WTC11 (cell line): ENCODE measurements at regions not wholly inside any gene's neighbourhood (a gene's known extent, or its start where the extent isn't known, plus 50 kb on each side); places are given as distances from the start of the nearest gene placed in this dataset.

Source experiments
- ATAC-seq: fragments of 200-7000 bp; cut with Tn5 transposase; 2 replicates; pipeline ENCODE4 v1.10.0; 2021; ENCODE audit warnings: mild to moderate bottlenecking, moderate library complexity
- CTCF ChIA-PET: fragments of 300-600 bp; sonication (Branson Sonifier 250); formaldehyde crosslinking; loops from one replicate; lab custom pipeline; 2021; ENCODE audit warnings: antibody characterized with exemption; lab: Charles Lee
- POLR2A ChIA-PET: fragments of 350-600 bp; sonication (Branson Sonifier 250); formaldehyde crosslinking; loops from one replicate; lab custom pipeline; 2021; ENCODE audit warnings: antibody characterized with exemption; lab: Charles Lee
- DNase-seq: peaks from one replicate; pipeline ENCODE4 v3.0.0; 2021; ENCODE audit warnings: low spot score
- H3K27ac Mint-ChIP-seq: 2 replicates; pipeline ENCODE4 v1.8.0; 2021; ENCODE audit warnings: mixed read lengths
- H3K27me3 Mint-ChIP-seq: 2 replicates; pipeline ENCODE4 v1.8.0; 2021; ENCODE audit warnings: low read depth, mild to moderate bottlenecking, moderate library complexity, mixed read lengths
- H3K36me3 Mint-ChIP-seq: 2 replicates; pipeline ENCODE4 v1.8.0; 2021; ENCODE audit warnings: mixed read lengths
- H3K4me1 Mint-ChIP-seq: 2 replicates; pipeline ENCODE4 v1.8.0; 2022; ENCODE audit warnings: mixed read lengths
- H3K4me3 Mint-ChIP-seq: 2 replicates; pipeline ENCODE4 v1.8.0; 2021; ENCODE audit warnings: mild to moderate bottlenecking, moderate library complexity, mixed read lengths
- H3K9me3 Mint-ChIP-seq: 2 replicates; pipeline ENCODE4 v1.8.0; 2021; ENCODE audit warnings: mixed read lengths
- ATF3 ChIP-seq: sonication (generic); formaldehyde crosslinking; conservative IDR thresholded peaks from 2 replicates; pipeline ENCODE4 v1.8.1; 2022; ENCODE audit warnings: mild to moderate bottlenecking, missing genetic modification reagents
- CREB1 ChIP-seq: sonication (generic); formaldehyde crosslinking; IDR thresholded peaks from 2 replicates; pipeline ENCODE4 v1.8.0; 2023; ENCODE audit warnings: mild to moderate bottlenecking, missing genetic modification reagents
- CREM ChIP-seq: sonication (generic); formaldehyde crosslinking; IDR thresholded peaks from 2 replicates; pipeline ENCODE4 v1.8.1; 2022; ENCODE audit warnings: mild to moderate bottlenecking, missing genetic modification reagents, moderate library complexity
- FOXJ3 ChIP-seq: sonication (generic); formaldehyde crosslinking; IDR thresholded peaks from 2 replicates; pipeline ENCODE4 v1.9.0; 2021; ENCODE audit warnings: missing genetic modification reagents, mild to moderate bottlenecking, borderline replicate concordance
- HMGA2 ChIP-seq: fragments of 250-450 bp; sonication (Bioruptor Pico); IDR thresholded peaks from 2 replicates; pipeline ENCODE4 v1.4.0; 2021; ENCODE audit warnings: mild to moderate bottlenecking, moderate library complexity
- JAZF1 ChIP-seq: fragments of 250-450 bp; sonication (Bioruptor Pico); IDR thresholded peaks from 2 replicates; pipeline ENCODE4 v1.9.0; 2021; ENCODE audit warnings: moderate library complexity, mild to moderate bottlenecking, inconsistent platforms
- KAT7 ChIP-seq: sonication (generic); formaldehyde crosslinking; IDR thresholded peaks from 2 replicates; pipeline ENCODE4 v1.8.1; 2023; ENCODE audit warnings: missing genetic modification reagents, mild to moderate bottlenecking, borderline replicate concordance
- NFYB ChIP-seq: sonication (generic); formaldehyde crosslinking; conservative IDR thresholded peaks from 2 replicates; pipeline ENCODE4 v1.8.0; 2022; ENCODE audit warnings: low read depth, missing genetic modification reagents
- SP1 ChIP-seq: sonication (generic); formaldehyde crosslinking; conservative IDR thresholded peaks from 2 replicates; pipeline ENCODE4 v1.8.1; 2022; ENCODE audit warnings: missing genetic modification reagents
- STAT6 ChIP-seq: sonication (generic); formaldehyde crosslinking; conservative IDR thresholded peaks from 2 replicates; pipeline ENCODE4 v1.8.1; 2023; ENCODE audit warnings: mild to moderate bottlenecking, low read depth, missing genetic modification reagents, moderate library complexity
- TCF7 ChIP-seq: sonication (generic); formaldehyde crosslinking; IDR thresholded peaks from 2 replicates; pipeline ENCODE4 v1.8.0; 2022; ENCODE audit warnings: mild to moderate bottlenecking, low read depth, missing genetic modification reagents, moderate library complexity
- TEAD1 ChIP-seq: sonication (generic); formaldehyde crosslinking; IDR thresholded peaks from 2 replicates; pipeline ENCODE4 v1.8.0; 2022; ENCODE audit warnings: mild to moderate bottlenecking, missing genetic modification reagents
- USF2 ChIP-seq: sonication (generic); formaldehyde crosslinking; IDR thresholded peaks from 2 replicates; pipeline ENCODE4 v1.8.1; 2023; ENCODE audit warnings: mild to moderate bottlenecking, missing genetic modification reagents, moderate library complexity
- ZNF232 ChIP-seq: sonication (generic); formaldehyde crosslinking; IDR thresholded peaks from 2 replicates; pipeline ENCODE4 v1.8.0; 2022; ENCODE audit warnings: mild to moderate bottlenecking, missing genetic modification reagents
- ZNF317 ChIP-seq: sonication (generic); formaldehyde crosslinking; IDR thresholded peaks from 2 replicates; pipeline ENCODE4 v1.8.1; 2023; ENCODE audit warnings: low read depth, mild to moderate bottlenecking, moderate library complexity, missing genetic modification reagents, borderline replicate concordance
- ZNF416 ChIP-seq: fragments of 250-450 bp; sonication (Bioruptor Pico); IDR thresholded peaks from 2 replicates; pipeline ENCODE4 v1.9.0; 2021; ENCODE audit warnings: mild to moderate bottlenecking, inconsistent platforms
- TF ChIP-seq, protein P1 (sequence below): fragments of 250-450 bp; sonication (Bioruptor Pico); conservative IDR thresholded peaks from 2 replicates; pipeline ENCODE4 v1.9.0; 2021; ENCODE audit warnings: mild to moderate bottlenecking
- TF ChIP-seq, protein P2 (sequence below): sonication (generic); formaldehyde crosslinking; IDR thresholded peaks from 2 replicates; pipeline ENCODE4 v1.8.1; 2023; ENCODE audit warnings: mild to moderate bottlenecking, missing genetic modification reagents

- CTCF ChIA-PET = no interaction called here
- no peak overlapping the region for H3K4me3 Mint-ChIP-seq
- POLR2A ChIA-PET = no interaction called here
- no peak for TF ChIP-seq ZNF416 (CRISPR knock-in tag)
- TF ChIP-seq, all 79 proteins: peak for 0
- no peaks in the 10 kb centered on the region; the same call in 1 of the 2 replicates for H3K27me3 Mint-ChIP-seq
- no peaks in the 10 kb centered on the region for H3K9me3 Mint-ChIP-seq
- peaks cover 30% of the 10 kb centered on the region for H3K4me1 Mint-ChIP-seq
- no peak for DNase-seq
- H3K36me3 Mint-ChIP-seq = no peaks in the 10 kb centered on the region
- no peak for ATAC-seq
- H3K27ac Mint-ChIP-seq = no peak overlapping the region
Observed at GRCh38 chr11:130603335-130603906, 155.0 kb downstream of the ADAMTS15 start.

- no peak overlapping the region for H3K27ac Mint-ChIP-seq
- POLR2A ChIA-PET = no interaction called here
Observed at GRCh38 chr11:130604606-130605005, 156.2 kb downstream of the ADAMTS15 start.

GRCh38 chr11:130606178-130606577 is 157.7 kb downstream of the ADAMTS15 start:
- Mint-ChIP-seq H3K4me3 (no peak overlapping the region), H3K4me1 (peaks cover 13% of the 10 kb centered on the region), H3K36me3 (no peaks in the 10 kb centered on the region), H3K9me3 (no peaks in the 10 kb centered on the region), H3K27me3 (no peaks in the 10 kb centered on the region; the same call in 1 of the 2 replicates)
- POLR2A ChIA-PET = interaction anchor here (1.3 kb wide), 1 partner anchor 21 kb away, joined by 3 read pairs; no protein-coding TSS in a partner anchor
- CTCF ChIA-PET = no interaction called here
- DNase-seq (no peak), ATAC-seq (no peak)
- TF ChIP-seq TEAD1 (CRISPR knock-in tag) (no peak), ATF3 (no peak), KAT7 (no peak), JAZF1 (CRISPR knock-in tag) (no peak), FOXJ3 (CRISPR knock-in tag) (no peak), TCF7 (CRISPR knock-in tag) (no peak), CREB1 (CRISPR knock-in tag) (no peak), STAT6 (CRISPR knock-in tag) (no peak), CREM (CRISPR knock-in tag) (no peak), ZNF317 (CRISPR knock-in tag) (no peak), USF2 (CRISPR knock-in tag) (no peak), NFYB (CRISPR knock-in tag) (no peak)
- TF ChIP-seq, protein P1, sequence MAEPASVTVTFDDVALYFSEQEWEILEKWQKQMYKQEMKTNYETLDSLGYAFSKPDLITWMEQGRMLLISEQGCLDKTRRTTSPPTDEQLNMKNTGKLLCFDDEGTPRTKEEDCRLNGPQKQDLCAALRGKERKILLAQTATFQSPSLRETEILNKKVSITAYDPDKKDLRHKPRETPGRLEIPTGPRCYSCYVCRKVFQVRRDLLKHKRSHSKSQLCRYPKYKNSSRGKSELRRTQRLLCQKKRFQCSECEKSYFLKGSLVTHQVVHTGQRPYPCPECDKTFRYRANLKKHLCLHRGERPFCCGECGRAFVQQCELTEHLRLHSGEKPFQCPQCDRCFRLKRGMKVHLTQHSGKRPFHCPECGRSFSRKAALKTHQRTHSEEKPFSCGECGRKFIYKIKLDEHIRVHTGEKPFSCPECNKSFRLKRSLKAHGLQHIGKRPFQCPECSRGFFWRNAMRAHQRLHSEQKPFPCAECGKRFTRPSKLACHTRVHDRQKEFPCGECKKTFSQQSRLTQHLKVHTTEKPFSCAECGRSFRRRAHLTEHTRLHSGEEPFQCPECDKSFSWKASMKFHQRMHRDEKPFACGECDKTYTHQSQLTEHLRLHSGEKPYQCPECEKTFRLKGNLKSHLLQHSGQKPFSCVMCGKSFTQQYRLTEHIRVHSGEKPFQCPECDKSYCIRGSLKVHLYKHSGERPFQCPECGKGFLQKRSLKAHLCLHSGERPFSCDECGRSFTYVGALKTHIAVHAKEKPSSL (CRISPR knock-in tag) = no peak
- TF ChIP-seq, protein P2, sequence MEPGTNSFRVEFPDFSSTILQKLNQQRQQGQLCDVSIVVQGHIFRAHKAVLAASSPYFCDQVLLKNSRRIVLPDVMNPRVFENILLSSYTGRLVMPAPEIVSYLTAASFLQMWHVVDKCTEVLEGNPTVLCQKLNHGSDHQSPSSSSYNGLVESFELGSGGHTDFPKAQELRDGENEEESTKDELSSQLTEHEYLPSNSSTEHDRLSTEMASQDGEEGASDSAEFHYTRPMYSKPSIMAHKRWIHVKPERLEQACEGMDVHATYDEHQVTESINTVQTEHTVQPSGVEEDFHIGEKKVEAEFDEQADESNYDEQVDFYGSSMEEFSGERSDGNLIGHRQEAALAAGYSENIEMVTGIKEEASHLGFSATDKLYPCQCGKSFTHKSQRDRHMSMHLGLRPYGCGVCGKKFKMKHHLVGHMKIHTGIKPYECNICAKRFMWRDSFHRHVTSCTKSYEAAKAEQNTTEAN (CRISPR knock-in tag) = no peak
- TF ChIP-seq, all 79 proteins: peak for 0
- H3K27ac Mint-ChIP-seq = no peak overlapping the region

More at GRCh38 chr11:130604606-130605005, 156.2 kb downstream of the ADAMTS15 start:
- no peaks in the 10 kb centered on the region; the same call in 1 of the 2 replicates for H3K27me3 Mint-ChIP-seq
- H3K4me3 Mint-ChIP-seq = no peak overlapping the region
- TF ChIP-seq SP1 (CRISPR knock-in tag) = no peak
- no peak for TF ChIP-seq HMGA2
- no peak for TF ChIP-seq ZNF232 (CRISPR knock-in tag)
- H3K4me1 Mint-ChIP-seq = peaks cover 29% of the 10 kb centered on the region
- DNase-seq = no peak
- CTCF ChIA-PET = no interaction called here
- ATAC-seq = no peak
- H3K9me3 Mint-ChIP-seq = no peaks in the 10 kb centered on the region
- no peaks in the 10 kb centered on the region for H3K36me3 Mint-ChIP-seq
